ENCODE measurements at regions not wholly inside any gene's neighbourhood (a gene's known extent, or its start where the extent isn't known, plus 50 kb on each side); places are given as distances from the start of the nearest gene placed in this dataset.
A peak's percentile ranks its signal among the peaks of the same experiment; 100 is the strongest.

DNA sequence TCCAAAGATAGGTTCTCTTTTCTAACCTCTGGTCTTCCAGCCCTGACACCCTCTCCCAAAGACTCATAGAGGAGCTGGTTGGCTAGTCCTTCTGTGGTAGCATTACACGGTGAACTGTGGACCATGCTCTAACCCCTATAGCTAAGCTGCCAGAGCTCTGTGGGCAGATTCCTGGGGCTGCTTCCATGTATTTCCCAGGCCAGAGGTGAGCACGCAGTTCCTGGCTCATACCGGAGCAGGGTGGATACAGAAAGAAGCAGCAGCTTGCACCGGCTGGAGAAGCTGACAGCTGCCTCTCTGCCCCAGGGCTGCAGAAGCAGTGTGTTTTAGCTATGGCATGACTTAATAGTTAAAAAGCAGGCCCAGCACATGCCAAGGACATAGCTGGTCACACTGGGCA, 84.1 kb upstream of the FOXP4 start:
- ATAC-seq (replicated peaks) (no peak), DNase-seq (no peak)
- peaks cover 4% of the 10 kb centered on the region in 2 donors for H3K4me1 Mint-ChIP-seq (ENCODE audit: low read depth in 2 of 2)
- H3K4me3 Mint-ChIP-seq, result no peak overlapping the region
- peaks cover 61 to 66% of the 10 kb centered on the region in 2 donors for H3K27me3 Mint-ChIP-seq
- H3K36me3 Mint-ChIP-seq (ENCODE audit: insufficient read depth), result no peaks in the 10 kb centered on the region
- H3K27ac Mint-ChIP-seq, result no peak overlapping the region
- H3K9me3 Mint-ChIP-seq, result no peaks in the 10 kb centered on the region

DNA sequence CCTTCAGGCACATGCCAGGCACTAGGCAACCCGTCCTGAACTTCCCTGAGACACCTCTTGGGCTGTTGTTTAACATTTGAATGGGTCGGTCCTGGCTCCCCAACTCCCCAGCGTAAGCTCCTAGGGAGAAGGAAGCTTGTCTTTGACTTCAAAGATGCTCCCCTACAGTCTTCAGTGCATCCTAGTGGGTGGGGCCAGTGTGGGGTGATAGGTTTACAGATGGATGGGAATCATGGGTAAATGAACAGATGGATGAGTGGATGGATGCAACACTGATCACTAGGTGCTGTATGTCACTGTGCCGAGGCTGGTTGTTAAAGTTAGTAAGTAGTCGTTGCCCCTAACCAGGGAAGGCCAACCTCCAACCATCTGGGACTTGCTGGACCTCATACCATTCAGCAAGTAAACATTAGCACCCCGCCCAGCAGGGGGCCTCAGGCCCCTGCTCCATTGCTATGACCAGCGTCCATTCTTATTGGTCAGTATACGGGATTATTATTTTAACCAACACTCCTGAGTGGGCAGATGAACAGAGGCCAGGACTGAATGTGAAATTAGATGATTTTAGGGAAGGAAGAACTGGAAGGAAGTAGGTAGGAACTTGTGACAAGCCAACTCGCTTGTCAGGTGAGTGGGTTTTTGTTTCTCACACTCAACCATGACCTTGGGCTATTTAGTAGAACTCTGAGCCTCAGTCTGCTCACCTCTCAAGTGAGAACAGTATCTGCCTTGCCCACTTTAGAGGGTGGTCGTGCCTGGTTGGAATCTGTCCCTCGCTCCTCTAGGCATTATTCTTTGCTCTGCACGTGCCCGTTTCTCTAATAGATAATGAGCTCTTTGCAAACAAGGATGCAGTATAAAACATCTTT, 82.9 kb upstream of the FOXP4 start:
- Mint-ChIP-seq H3K9me3 (no peaks in the 10 kb centered on the region), H3K27ac (peak overlapping the region in 1 of 2 donors; percentile 11), H3K36me3 (ENCODE audit: insufficient read depth) (no peaks in the 10 kb centered on the region), H3K4me3 (no peak overlapping the region), H3K4me1 (ENCODE audit: low read depth in 2 of 2) (peaks cover 4% of the 10 kb centered on the region in 2 donors), H3K27me3 (peaks cover 66 to 71% of the 10 kb centered on the region in 2 donors)
- DNase-seq, result no peak
- ATAC-seq (replicated peaks), result no peak

DNA sequence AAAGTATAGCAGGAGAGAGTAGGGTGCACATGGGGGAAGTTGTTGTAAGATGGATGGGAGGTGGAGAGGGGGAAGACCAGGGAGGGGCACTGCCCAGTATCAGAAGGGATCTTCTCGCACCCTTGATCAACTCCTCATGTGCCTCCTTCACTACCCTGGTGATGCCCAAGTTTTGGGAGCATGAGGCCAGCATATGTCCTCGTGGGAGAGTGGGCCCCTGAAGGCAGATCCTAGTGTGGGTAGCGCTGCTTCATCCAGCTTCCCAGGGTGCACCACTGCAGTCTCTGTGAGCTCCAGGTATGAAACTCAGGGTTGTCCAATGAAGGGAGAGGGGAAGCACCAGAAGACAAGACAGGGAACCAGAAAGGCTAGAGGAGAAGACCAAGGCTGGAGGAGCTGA, 82.2 kb upstream of the FOXP4 start:
- Mint-ChIP-seq H3K9me3 (no peaks in the 10 kb centered on the region), H3K36me3 (ENCODE audit: insufficient read depth) (no peaks in the 10 kb centered on the region), H3K4me1 (ENCODE audit: low read depth in 2 of 2) (peaks cover 4% of the 10 kb centered on the region in 2 donors), H3K27ac (no peak overlapping the region), H3K27me3 (peaks cover 69 to 73% of the 10 kb centered on the region in 2 donors), H3K4me3 (no peak overlapping the region)
- DNase-seq (no peak), ATAC-seq (replicated peaks) (no peak)

DNA sequence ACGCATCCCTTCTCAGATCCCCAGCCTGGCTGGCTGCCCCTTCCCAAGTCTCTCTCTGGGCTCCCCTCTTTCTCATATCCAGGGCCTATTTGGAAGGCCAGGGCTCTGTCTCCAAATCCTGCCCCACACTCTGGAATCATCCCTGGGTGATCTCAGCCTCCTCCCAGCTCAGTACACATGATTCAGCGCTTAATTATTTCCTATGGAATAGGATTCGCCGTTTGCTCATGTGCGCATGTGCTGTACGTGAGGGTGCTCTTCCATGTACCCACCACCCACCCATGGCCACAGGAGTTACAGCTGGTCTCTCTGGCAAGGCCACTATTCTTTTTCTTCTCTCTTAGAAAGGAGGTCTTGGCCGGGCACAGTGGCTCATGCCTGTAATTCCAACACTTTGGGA, 81.7 kb upstream of the FOXP4 start:
- no peaks in the 10 kb centered on the region for H3K9me3 Mint-ChIP-seq
- no peak for DNase-seq
- peaks cover 4% of the 10 kb centered on the region in 2 donors for H3K4me1 Mint-ChIP-seq (ENCODE audit: low read depth in 2 of 2)
- H3K27ac Mint-ChIP-seq, result no peak overlapping the region
- H3K36me3 Mint-ChIP-seq (ENCODE audit: insufficient read depth), result no peaks in the 10 kb centered on the region
- H3K27me3 Mint-ChIP-seq, result peaks cover 73 to 78% of the 10 kb centered on the region in 2 donors
- no peak overlapping the region for H3K4me3 Mint-ChIP-seq
- no peak for ATAC-seq (replicated peaks)

DNA sequence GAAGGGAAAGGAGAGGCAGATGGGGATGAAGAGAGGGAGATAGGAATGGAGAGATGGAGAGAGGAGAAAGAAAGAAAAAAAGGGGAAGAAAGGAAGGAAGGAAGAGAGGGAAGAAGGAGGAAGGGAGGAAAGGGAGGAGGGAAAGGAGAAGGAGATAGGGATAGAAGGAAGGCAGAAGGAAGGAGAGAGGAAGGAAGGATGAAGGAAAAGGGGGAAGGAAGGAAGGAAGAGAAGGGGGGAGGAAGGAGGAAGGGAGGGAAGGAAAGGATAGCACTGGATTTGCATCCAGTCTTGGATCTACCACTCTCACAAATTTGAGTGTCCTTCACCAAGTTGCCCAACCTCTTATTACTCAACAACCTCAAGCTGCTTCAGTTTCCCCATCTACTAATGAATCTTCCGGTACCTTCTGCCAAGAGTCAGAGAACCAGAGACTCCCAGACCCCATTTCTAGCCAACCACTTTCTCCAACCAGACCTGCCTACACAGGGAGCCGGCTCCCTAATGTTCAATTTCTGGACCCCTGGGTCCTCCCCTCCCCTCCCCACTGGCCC, 79.7 kb upstream of the FOXP4 start:
- H3K4me1 Mint-ChIP-seq (ENCODE audit: low read depth in 2 of 2), result peaks cover 10% of the 10 kb centered on the region in 2 donors
- H3K27ac Mint-ChIP-seq, result no peak overlapping the region
- no peaks in the 10 kb centered on the region for H3K9me3 Mint-ChIP-seq
- ATAC-seq (replicated peaks), result no peak
- no peak for DNase-seq
- no peak overlapping the region for H3K4me3 Mint-ChIP-seq
- peaks cover 7% of the 10 kb centered on the region for H3K36me3 Mint-ChIP-seq (ENCODE audit: insufficient read depth)
- peaks cover 82 to 88% of the 10 kb centered on the region in 2 donors for H3K27me3 Mint-ChIP-seq

DNA sequence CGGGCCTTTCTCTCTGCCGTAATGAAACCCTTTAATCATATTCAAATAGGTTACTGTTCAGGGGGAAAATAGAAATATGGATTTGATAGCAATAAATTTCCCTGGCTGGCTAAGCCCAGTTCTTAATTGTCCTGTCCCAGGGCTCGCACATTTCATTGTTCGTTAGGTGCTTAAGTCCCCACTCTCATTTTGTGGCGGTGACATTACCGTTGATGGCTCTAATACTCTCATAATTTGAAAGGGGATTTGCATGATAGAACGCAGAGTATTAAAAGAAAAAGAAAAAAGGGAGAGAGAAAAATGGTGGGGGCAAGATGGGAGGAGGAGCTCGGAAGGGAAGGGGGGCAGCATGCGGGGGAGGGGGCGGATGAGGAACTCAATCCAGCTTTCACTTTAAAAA, 79.1 kb upstream of the FOXP4 start:
- Mint-ChIP-seq H3K4me3 (no peak overlapping the region), H3K27ac (no peak overlapping the region), H3K9me3 (no peaks in the 10 kb centered on the region), H3K4me1 (ENCODE audit: low read depth in 2 of 2) (peaks cover 10% of the 10 kb centered on the region in 2 donors), H3K36me3 (ENCODE audit: insufficient read depth) (peaks cover 7% of the 10 kb centered on the region), H3K27me3 (peaks cover 82 to 89% of the 10 kb centered on the region in 2 donors)
- ATAC-seq (replicated peaks) (no peak), DNase-seq (no peak)

DNA sequence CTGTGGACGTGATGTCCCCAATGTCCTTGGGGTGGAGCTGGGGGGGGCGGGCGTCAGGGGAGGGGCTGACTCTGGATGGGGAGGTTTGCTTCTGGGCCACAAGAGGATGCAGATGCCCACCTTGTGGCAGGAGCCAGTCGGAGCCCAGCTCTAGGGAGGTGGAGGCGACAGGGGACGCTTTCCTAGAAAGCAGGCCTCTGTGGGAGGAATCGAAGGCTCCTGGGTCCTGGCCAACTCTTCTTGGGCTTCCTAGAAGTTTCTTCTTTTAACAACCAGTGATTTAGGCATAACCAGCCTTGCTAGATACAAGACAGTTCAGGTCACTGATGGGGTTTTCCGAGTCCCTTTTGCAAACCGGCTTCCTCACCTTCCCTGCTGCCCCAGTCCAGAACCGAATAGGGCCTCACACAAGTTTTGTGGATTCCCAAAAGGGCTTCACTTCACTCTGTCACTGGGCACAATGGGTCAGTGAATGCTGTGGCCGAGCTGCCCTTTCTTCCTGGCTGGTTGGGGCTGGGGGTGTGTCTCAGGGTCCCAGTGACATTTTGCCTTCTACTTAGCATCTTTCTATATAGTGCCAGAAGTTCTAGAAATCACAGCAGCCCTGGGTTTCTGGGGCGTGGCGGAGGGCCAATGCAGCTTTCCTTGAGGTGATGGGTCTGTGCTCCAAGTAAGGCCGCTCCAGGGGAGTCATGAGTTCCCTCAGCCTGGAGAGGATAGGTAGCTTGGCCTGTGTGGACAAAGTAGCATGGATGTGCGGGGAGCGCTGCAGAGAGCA, 78.4 kb upstream of the FOXP4 start:
- Mint-ChIP-seq H3K4me3 (no peak overlapping the region), H3K9me3 (no peaks in the 10 kb centered on the region), H3K27me3 (peaks cover 88 to 93% of the 10 kb centered on the region in 2 donors), H3K4me1 (ENCODE audit: low read depth in 2 of 2) (peaks cover 10% of the 10 kb centered on the region in 2 donors), H3K27ac (no peak overlapping the region), H3K36me3 (ENCODE audit: insufficient read depth) (peaks cover 7% of the 10 kb centered on the region)
- ATAC-seq (replicated peaks) (no peak), DNase-seq (no peak)

DNA sequence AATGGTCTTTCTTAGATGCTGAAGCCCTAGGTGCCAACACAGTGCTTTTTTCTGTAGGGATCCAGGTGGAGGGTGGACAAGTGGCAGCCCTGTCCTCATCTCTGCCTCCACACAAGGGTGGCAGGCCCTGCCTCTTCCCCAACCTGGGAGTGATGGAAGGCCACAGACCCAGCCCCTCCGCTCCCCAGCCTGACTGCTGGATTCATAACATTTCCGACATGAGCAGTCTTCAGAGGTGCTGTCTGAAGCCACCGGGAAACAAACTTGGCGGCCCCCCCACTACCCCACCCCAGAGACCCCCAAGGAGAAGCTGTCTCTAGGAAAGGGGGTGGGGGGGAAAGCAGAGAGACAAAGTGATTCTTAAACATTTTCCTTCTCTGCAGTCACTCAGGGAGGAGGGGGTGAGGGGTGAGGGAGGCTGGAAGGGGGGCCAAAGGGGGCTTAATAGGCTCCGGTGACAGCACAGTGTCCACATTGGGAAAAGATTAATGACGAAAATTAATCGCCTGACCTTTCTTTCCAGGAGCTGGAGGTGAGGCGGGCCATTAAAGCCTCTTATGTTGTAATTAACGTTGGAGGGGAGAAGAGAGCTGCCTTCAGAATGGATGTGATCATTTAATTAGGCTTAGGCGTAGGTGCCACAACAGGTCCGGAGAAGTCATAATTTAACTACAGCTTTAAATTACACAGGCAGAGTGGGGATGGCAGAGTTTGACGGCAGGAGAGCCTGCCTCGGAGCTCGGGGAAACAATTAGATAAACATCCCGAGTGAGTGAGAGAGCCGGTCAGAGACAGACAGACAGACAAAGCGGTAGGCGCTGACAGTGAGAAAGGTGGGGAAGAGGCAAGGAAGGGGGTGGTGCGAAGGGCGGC, 76.8 kb upstream of the FOXP4 start:
- DNase-seq (no peak), ATAC-seq (replicated peaks) (no peak)
- no peaks in the 10 kb centered on the region for H3K9me3 Mint-ChIP-seq
- no peak overlapping the region for H3K27ac Mint-ChIP-seq
- H3K27me3 Mint-ChIP-seq, result peaks cover 80 to 86% of the 10 kb centered on the region in 2 donors
- H3K4me3 Mint-ChIP-seq, result peak overlapping the region; percentile 54 to 68
- H3K36me3 Mint-ChIP-seq (ENCODE audit: insufficient read depth), result peaks cover 7% of the 10 kb centered on the region
- H3K4me1 Mint-ChIP-seq (ENCODE audit: low read depth in 2 of 2), result peaks cover 6% of the 10 kb centered on the region in 2 donors

DNA sequence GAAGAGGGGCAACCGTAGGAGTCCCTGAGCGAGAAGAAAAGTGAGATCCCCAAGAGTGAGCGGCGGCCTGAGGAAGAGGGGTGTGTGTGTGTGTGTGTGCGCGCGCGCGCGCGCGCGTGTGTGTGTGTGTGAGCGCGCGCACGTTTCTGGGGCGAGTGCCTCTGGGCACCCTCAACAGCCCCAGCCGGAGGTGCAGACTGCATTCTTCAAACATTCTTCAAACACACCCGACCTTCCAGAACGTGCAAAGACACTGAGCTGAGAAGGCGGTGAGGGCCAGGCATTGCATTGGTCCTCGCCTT, 76.2 kb upstream of the FOXP4 start:
- H3K4me1 Mint-ChIP-seq (ENCODE audit: low read depth in 2 of 2), result peaks cover 6% of the 10 kb centered on the region in 2 donors
- peaks cover 7% of the 10 kb centered on the region for H3K36me3 Mint-ChIP-seq (ENCODE audit: insufficient read depth)
- ATAC-seq (replicated peaks), result peak; percentile 77
- DNase-seq, result peak in 2 of 3 experiments; percentile 9 to 10
- H3K9me3 Mint-ChIP-seq, result no peaks in the 10 kb centered on the region
- peak overlapping the region; percentile 54 to 68 for H3K4me3 Mint-ChIP-seq
- H3K27ac Mint-ChIP-seq, result no peak overlapping the region
- H3K27me3 Mint-ChIP-seq, result peaks cover 81 to 87% of the 10 kb centered on the region in 2 donors

DNA sequence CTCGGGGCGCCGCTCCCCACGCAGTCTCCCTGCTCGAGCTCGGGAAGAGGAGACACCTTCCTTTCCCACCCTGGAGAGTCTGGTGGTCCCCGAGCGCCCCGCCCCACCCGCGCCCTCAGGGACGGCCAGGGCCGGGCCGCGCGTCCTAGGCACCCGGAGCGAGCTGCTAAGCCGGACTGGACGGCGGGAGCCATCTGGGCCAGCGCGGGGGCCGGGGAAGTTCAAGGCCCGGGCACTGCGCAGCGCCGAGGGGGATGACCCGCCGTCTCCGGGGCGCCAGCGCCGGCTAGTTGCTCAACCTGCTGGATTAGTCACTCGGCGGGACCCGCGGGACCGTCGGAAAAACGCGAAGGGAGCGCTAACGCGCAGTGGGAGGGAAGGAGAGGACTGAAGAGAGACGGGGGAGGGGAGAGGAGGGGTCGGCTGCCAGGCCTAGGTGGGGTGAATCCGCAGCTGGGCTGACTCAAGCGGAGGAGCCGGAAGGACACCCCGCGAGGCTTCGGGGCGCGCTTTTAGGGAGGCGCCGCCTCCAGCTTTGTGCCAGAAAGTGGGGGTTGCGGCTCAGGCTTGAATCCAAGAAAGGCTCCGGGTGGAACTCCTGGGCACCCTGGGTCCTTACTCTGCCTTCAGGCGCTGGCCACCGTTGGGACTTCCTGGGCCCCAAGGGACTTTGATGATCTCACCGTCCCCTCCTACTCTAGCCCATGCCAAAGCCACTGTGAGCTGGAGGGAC, 75.7 kb upstream of the FOXP4 start:
- peak overlapping the region; percentile 54 to 68 for H3K4me3 Mint-ChIP-seq
- no peak overlapping the region for H3K27ac Mint-ChIP-seq
- no peak for DNase-seq
- ATAC-seq (replicated peaks), result peak; percentile 56
- H3K4me1 Mint-ChIP-seq (ENCODE audit: low read depth in 2 of 2), result peaks cover 6% of the 10 kb centered on the region in 2 donors
- H3K36me3 Mint-ChIP-seq (ENCODE audit: insufficient read depth), result peaks cover 7% of the 10 kb centered on the region
- H3K9me3 Mint-ChIP-seq, result no peaks in the 10 kb centered on the region
- peaks cover 81 to 88% of the 10 kb centered on the region in 2 donors for H3K27me3 Mint-ChIP-seq

DNA sequence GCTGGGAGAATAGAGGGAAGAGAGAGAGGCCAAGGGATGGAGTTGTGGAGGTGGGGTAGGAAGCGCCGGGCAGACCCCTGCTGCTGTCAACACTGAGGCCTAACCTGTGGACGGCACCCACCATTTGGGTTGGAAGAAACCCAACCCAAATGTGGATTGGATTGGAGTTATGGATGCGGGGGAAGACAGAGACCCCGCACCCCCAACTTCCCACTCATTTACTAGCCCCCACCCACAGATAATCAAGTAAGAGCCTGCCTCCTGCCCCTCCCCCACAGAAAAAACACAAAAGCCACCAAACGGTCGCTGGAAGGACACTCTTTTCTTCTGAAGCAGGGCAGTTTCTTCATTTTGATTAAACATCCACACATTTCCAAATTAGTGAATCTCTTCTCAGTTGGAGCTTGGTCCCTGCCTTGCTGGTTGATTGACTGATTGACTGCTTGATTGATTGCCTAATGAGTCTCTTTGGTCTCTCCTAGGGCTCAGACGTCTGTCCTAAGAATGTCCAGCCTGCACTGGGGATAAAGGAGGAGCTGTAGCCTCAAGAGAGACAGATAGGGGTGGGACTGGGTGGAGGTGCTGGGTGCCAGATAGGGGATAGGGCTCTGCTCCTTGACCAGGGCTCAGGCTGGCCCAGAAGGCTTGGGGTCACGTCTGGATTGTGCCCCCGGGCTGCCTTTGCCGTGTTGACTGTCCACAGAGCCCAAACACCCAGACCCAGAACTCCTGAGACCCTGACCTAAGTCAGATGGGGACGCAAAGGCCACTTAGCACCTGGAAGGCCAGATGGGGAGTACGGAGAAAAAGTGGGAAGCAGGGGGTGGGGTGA, 74.9 kb upstream of the FOXP4 start:
- ATAC-seq (replicated peaks) (no peak), DNase-seq (no peak)
- Mint-ChIP-seq H3K27me3 (peaks cover 78 to 88% of the 10 kb centered on the region in 2 donors), H3K9me3 (no peaks in the 10 kb centered on the region), H3K4me1 (ENCODE audit: low read depth in 2 of 2) (peaks cover 6% of the 10 kb centered on the region in 2 donors), H3K4me3 (peak overlapping the region in 1 of 2 donors; percentile 68), H3K36me3 (ENCODE audit: insufficient read depth) (peaks cover 7% of the 10 kb centered on the region), H3K27ac (no peak overlapping the region)
